Rectal smooth muscle tissue (tissue), 1 donor: ENCODE measurements at regions not wholly inside any gene's neighbourhood (a gene's known extent, or its start where the extent isn't known, plus 50 kb on each side); places are given as distances from the start of the nearest gene placed in this dataset.

ENCODE experiments used
- H3K27ac ChIP-seq: one replicate; pipeline ENCODE4 v1.7.0; 2013; ENCODE audit warnings: low read depth, low read length, inconsistent platforms
- H3K27me3 ChIP-seq: one replicate; pipeline ENCODE4 v1.7.0; 2013; ENCODE audit warnings: low read length; ENCODE audit not compliant: control insufficient read depth, insufficient read depth
- H3K36me3 ChIP-seq: one replicate; pipeline ENCODE4 v1.7.0; 2013; ENCODE audit warnings: low read length; ENCODE audit not compliant: control insufficient read depth, insufficient read depth
- H3K4me1 ChIP-seq: one replicate; pipeline ENCODE4 v1.7.0; 2013; ENCODE audit warnings: low read length; ENCODE audit not compliant: control insufficient read depth, insufficient read depth
- H3K4me3 ChIP-seq: one replicate; pipeline ENCODE4 v1.7.0; 2013; ENCODE audit warnings: low read length
- H3K9ac ChIP-seq: one replicate; pipeline ENCODE4 v1.7.0; 2013; ENCODE audit warnings: low read length

- Histone ChIP-seq H3K36me3 (no peaks in the 10 kb centered on the region), H3K9ac (no peak overlapping the region), H3K4me1 (no peaks in the 10 kb centered on the region), H3K4me3 (no peak overlapping the region), H3K27ac (no peak overlapping the region), H3K27me3 (no peaks in the 10 kb centered on the region)
Measured at GRCh38 chr1:243924188-243924587, 74.1 kb upstream of the AKT3 start.

- no peaks in the 10 kb centered on the region for H3K4me1 ChIP-seq
- no peaks in the 10 kb centered on the region for H3K36me3 ChIP-seq
- H3K27ac ChIP-seq: no peak overlapping the region
- H3K4me3 ChIP-seq: no peak overlapping the region
- H3K9ac ChIP-seq: no peak overlapping the region
- no peaks in the 10 kb centered on the region for H3K27me3 ChIP-seq
Measured at GRCh38 chr1:243923292-243924171, 73.5 kb upstream of the AKT3 start.

- Histone ChIP-seq H3K27me3 (peaks cover 2% of the 10 kb centered on the region), H3K4me3 (no peak overlapping the region), H3K4me1 (no peaks in the 10 kb centered on the region), H3K27ac (no peak overlapping the region), H3K36me3 (no peaks in the 10 kb centered on the region), H3K9ac (no peak overlapping the region)
Measured at GRCh38 chr1:243921111-243921510, 71.1 kb upstream of the AKT3 start.

- H3K27ac ChIP-seq: no peak overlapping the region
- peaks cover 4% of the 10 kb centered on the region for H3K27me3 ChIP-seq
- H3K4me1 ChIP-seq: no peaks in the 10 kb centered on the region
- H3K9ac ChIP-seq: no peak overlapping the region
- peak overlapping the region; percentile 41 for H3K4me3 ChIP-seq
- no peaks in the 10 kb centered on the region for H3K36me3 ChIP-seq
Measured at GRCh38 chr1:243917863-243918565, 68.0 kb upstream of the AKT3 start.

GRCh38 chr1:243917177-243917862 is 67.3 kb upstream of the AKT3 start:
- no peak overlapping the region for H3K27ac ChIP-seq
- no peak overlapping the region for H3K9ac ChIP-seq
- no peaks in the 10 kb centered on the region for H3K36me3 ChIP-seq
- H3K27me3 ChIP-seq: peaks cover 4% of the 10 kb centered on the region
- H3K4me1 ChIP-seq: no peaks in the 10 kb centered on the region
- H3K4me3 ChIP-seq: peak overlapping the region; percentile 41

- Histone ChIP-seq H3K9ac (no peak overlapping the region), H3K4me3 (no peak overlapping the region), H3K27me3 (peaks cover 4% of the 10 kb centered on the region), H3K27ac (no peak overlapping the region), H3K36me3 (no peaks in the 10 kb centered on the region), H3K4me1 (no peaks in the 10 kb centered on the region)
Measured at GRCh38 chr1:243916160-243916559, 66.1 kb upstream of the AKT3 start.

- H3K27me3 ChIP-seq: peaks cover 4% of the 10 kb centered on the region
- no peaks in the 10 kb centered on the region for H3K36me3 ChIP-seq
- no peak overlapping the region for H3K27ac ChIP-seq
- H3K4me1 ChIP-seq: no peaks in the 10 kb centered on the region
- no peak overlapping the region for H3K9ac ChIP-seq
- no peak overlapping the region for H3K4me3 ChIP-seq
Measured at GRCh38 chr1:243912347-243912746, 62.3 kb upstream of the AKT3 start.

- no peak overlapping the region for H3K27ac ChIP-seq
- no peaks in the 10 kb centered on the region for H3K36me3 ChIP-seq
- peaks cover 2% of the 10 kb centered on the region for H3K27me3 ChIP-seq
- no peak overlapping the region for H3K4me3 ChIP-seq
- H3K4me1 ChIP-seq: no peaks in the 10 kb centered on the region
- no peak overlapping the region for H3K9ac ChIP-seq
Measured at GRCh38 chr1:243910607-243911006, 60.6 kb upstream of the AKT3 start.

GRCh38 chr1:243903895-243904294 is 53.9 kb upstream of the AKT3 start:
- Histone ChIP-seq H3K4me3 (no peak overlapping the region), H3K4me1 (no peaks in the 10 kb centered on the region), H3K36me3 (no peaks in the 10 kb centered on the region), H3K9ac (no peak overlapping the region), H3K27ac (no peak overlapping the region), H3K27me3 (no peaks in the 10 kb centered on the region)

- Histone ChIP-seq H3K27ac (no peak overlapping the region), H3K4me1 (no peaks in the 10 kb centered on the region), H3K4me3 (no peak overlapping the region), H3K27me3 (no peaks in the 10 kb centered on the region), H3K9ac (no peak overlapping the region), H3K36me3 (no peaks in the 10 kb centered on the region)
Measured at GRCh38 chr1:243903041-243903440, 53.0 kb upstream of the AKT3 start.

GRCh38 chr1:243902100-243902499 is 52.1 kb upstream of the AKT3 start:
- no peaks in the 10 kb centered on the region for H3K27me3 ChIP-seq
- H3K4me3 ChIP-seq: no peak overlapping the region
- no peaks in the 10 kb centered on the region for H3K4me1 ChIP-seq
- no peak overlapping the region for H3K27ac ChIP-seq
- H3K9ac ChIP-seq: no peak overlapping the region
- no peaks in the 10 kb centered on the region for H3K36me3 ChIP-seq
